ENCODE measurements at regions not wholly inside any gene's neighbourhood (a gene's known extent, or its start where the extent isn't known, plus 50 kb on each side); places are given as distances from the start of the nearest gene placed in this dataset.

GRCh38 chr2:173753441-173753840 is 211.7 kb downstream of the SP3 start:
- TF ChIP-seq CTCF (IDR thresholded peaks at IDR 0.05), result no peak
- TF ChIP-seq POLR2A (IDR thresholded peaks at IDR 0.05), result no peak
